GM18520 (cell line): ENCODE measurements at regions not wholly inside any gene's neighbourhood (a gene's known extent, or its start where the extent isn't known, plus 50 kb on each side); places are given as distances from the start of the nearest gene placed in this dataset.
A peak's percentile ranks its signal among the peaks of the same experiment; 100 is the strongest.

Source experiments
- ATAC-seq: cut with Tn5 transposase; IDR thresholded peaks from one replicate; pipeline ENCODE4 v1.9.1; 2021; ENCODE audit not compliant: unreplicated experiment

GRCh38 chr1:48164571-48164970 lies 57.9 kb upstream of the SLC5A9 start:
- no peak for ATAC-seq

- no peak for ATAC-seq
Measured at GRCh38 chr1:48160486-48161132, 61.9 kb upstream of the SLC5A9 start.

DNA sequence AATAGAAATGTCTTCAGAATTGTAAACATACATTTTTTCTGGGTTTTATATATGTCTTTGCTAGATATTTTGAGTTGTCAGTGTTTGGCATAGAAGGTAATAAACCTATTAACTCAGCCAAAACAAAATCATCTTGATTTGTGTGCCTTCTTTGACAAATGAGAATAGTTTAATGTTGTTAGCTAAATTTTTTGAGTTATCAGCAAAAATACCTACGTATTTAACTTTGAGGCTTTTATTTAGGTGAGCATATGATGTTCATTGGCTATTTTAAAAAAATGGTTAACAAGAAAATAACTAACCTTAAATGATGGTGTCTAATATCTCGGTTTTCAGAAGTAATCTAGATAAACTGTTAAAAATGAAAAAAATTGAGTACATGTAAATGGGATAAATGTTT lies 83.2 kb upstream of the SLC5A9 start:
- no peak for ATAC-seq

DNA sequence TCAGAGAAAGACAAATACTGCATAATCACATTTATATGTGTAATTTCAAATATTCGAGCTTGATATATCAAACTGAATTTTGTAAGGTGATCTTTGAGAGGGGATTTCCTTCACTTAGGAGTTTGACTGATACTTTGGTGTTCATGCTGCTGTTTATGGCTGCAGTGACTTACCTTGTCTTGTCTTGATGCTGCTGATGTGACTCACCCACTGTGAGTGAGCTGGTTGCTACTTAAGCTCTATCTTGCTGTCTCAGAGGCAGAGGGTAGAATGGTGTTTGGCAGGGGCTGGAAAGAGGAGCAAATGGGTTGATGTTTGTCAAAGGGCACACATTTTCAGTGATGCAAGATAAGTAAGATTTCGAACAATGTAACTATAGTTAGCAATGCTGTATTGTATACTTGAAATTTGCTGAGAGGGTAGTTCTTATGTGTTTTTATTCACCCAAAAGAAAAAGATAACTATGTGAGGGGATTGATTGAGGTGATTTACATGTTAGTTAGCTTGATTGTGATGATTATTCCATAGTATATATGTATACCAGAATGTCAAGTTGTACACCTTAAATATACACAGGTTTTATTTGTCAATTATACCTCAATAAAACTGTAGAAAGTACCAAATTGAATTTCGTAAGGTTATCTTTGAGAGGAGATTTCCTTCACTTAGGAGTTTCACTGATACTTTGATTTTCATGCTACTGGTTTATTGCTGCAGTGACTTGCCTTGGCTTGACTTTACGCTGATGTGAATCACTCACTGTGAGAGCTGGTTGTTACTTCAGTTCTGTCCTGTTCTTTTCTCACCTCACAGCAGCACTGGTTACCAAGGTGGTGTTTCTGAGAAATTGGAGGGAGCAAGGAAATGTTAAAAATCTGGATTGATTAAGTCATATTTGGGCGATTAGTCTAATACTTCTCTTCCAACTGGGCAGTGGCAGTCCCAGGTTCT lies 94.5 kb upstream of the SLC5A9 start:
- no peak for ATAC-seq

DNA sequence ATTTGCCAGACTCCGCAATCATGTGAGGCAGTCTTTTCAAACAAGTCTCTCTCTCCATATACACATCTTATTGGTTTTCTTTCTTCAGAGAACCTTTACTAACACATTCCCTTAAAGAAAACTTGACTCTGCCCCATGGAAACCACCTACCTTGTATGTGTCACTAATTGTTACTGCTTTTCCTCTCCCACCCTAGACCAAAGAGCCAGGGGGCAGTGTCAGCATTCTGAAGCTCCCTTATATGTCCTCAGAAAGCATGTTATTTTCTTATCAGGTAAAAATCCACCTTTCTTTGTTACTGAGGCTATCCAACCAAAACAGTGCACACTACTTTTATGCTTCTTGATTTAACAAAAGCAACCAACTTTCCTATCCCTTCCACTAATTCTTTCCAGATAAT lies 98.9 kb upstream of the SLC5A9 start:
- ATAC-seq, result no peak

- ATAC-seq, result no peak
Measured at GRCh38 chr1:48121955-48122354, 100.6 kb upstream of the SLC5A9 start.

- ATAC-seq, result no peak
Measured at GRCh38 chr1:48120621-48121020, 101.9 kb upstream of the SLC5A9 start.

- no peak for ATAC-seq
Measured at GRCh38 chr1:48115835-48116234, 106.7 kb upstream of the SLC5A9 start.

DNA sequence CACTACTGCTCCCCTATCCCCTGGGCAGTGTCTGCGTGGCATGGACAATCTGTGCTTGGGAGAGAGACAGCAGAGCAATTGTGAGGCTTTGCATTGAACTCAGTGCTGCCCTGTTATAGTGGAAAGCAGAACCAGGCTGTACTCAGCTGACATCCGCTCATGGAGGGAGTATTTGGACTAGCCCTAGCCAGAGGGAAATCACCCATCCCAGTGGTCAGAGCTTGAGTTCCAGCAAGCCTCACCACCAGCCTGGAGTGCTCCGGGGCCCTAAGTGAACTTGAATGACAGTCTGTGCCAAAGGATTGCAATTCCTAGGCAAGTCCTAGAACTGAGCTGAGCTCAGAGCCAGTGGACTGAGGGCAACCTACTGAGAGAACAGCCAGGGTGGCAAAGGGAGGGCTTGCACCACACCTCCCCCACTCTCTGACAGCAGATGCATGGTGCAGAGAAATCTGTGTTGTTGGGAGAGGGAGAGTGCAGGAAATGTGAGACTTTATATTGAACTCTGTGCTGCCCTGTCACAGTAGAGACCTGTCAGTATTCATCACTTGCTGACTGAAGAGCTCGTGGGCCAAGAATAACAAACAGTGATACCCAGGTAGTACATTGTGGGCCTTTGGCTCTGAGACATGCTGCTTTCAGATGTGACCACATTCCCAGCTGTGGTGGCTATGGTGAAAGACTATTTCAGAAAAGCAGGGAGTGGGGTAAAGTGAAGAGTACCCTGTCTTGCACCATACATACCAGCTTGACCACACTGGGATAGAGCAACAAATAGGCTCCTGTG lies 107.7 kb upstream of the SLC5A9 start:
- no peak for ATAC-seq

GRCh38 chr1:48109390-48110013 lies 112.3 kb upstream of the TRABD2B start:
- no peak for ATAC-seq

- ATAC-seq, result no peak
Measured at GRCh38 chr1:48107516-48107915, 110.3 kb upstream of the TRABD2B start.

DNA sequence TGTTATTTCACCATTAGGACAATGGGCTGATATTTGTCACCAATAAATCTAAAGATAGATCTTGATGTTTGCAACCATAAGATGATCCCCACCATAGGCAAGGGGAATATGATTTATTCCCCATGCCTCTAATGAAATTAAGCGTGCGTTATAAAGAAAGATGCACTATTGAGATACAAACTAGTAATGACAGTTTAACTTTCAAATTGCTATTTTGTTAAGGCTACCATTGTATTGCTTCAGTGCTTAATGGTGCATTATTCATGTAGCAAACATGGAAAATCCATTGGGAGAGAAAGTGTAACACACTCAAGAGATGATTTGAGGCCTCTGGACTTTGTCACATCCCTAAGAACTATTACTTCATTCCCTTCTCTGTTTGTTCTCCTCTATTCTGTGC lies 108.9 kb upstream of the TRABD2B start:
- no peak for ATAC-seq

DNA sequence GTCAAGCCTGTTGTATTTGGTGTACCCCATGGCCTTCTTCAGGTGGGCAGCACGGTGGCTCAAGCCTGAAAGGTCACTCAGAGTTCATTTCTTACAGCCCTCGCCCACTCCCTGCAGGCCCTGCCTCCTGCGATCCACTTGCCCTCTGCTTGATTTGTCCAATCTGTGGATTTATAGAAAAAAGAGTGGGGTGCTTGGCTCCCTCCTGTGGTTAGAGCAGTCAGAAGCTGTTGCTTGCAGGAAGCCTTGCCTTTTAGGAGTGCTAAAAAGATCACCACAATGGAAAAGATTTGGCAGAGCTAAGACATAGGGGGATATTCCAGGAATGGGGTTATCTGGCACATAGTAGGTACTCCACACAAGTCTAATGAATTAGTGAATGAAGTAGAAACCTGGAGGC lies 108.0 kb upstream of the TRABD2B start:
- ATAC-seq, result no peak

DNA sequence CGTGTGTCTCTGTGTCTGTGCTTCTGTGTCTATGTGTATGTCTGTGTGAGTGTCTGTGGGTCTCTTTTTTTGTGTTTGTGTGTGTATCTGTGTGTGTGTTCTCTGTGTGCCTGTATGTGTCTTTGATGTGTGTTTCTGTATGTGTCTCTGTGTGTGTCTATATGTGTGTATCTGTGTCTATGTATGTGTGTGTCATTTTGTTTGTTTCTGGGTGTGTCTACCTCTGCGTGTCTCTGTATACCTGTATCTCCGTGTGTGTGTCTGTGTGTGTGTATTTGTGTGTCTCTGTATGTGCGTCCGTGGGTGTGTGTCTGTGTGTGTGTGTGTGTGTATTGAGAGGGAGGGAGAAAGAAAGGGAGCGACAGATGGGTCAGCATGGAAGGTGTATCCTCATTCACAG lies 106.3 kb upstream of the TRABD2B start:
- no peak for ATAC-seq

- no peak for ATAC-seq
Measured at GRCh38 chr1:48102766-48103165, 105.6 kb upstream of the TRABD2B start.

- no peak for ATAC-seq
Measured at GRCh38 chr1:48099072-48099773, 102.0 kb upstream of the TRABD2B start.

DNA sequence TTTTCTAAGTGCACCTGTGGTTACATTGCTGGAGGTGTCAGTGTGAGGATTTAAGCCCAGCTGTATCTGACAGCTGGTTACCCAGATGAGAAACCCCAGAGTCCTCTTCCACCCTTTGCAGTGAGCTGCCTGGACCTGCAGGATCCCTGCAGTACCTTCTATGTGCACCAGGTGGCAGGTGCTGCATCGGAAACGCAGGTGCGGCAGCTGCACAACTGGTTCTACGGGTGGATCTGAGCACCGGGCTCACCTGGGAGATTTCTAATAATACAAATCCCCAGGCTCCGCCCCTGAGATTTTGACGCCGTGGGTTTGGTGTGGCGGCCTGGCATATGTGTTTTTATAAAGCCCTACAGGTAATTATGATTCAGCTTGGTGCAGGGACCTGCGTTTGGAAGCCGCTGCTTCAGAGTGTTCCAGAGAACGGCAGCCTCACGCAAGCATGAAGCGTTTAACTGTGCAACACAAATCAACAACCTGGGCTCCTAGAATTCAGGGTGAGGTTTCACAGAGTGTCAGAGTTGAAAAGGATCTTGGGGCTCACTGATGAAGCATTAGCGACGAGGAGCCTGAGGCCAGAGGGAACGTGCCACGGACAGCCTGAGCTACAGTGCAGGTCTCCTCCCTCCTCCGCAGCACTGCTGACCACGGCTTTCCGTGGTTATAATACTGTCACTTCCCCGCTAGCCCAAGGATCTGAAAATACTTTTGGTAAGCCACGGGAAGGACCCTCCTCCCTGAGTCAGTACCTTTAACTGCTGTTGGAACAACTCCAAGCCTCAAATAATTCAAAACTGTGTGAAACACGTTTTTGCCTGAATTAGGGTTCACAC lies 96.7 kb upstream of the TRABD2B start:
- ATAC-seq, result peak; percentile 71

- no peak for ATAC-seq
Measured at GRCh38 chr1:48093147-48093546, 96.0 kb upstream of the TRABD2B start.

GRCh38 chr1:48092401-48092800 lies 95.2 kb upstream of the TRABD2B start:
- no peak for ATAC-seq
